Stimulated activated CD4-positive, alpha-beta T cell treated with anti-CD3 and anti-CD28 coated beads, Interleukin-15, amount 100 ng/mL, for 48 hours (primary cell): ENCODE measurements at regions not wholly inside any gene's neighbourhood (a gene's known extent, or its start where the extent isn't known, plus 50 kb on each side); places are given as distances from the start of the nearest gene placed in this dataset.

Experiments
- DNase-seq, 2 donors: peaks; one replicate each; pipeline ENCODE4 v3.0.0-alpha.2; 2020; ENCODE audit warnings: low read depth in 2 of 2

DNA sequence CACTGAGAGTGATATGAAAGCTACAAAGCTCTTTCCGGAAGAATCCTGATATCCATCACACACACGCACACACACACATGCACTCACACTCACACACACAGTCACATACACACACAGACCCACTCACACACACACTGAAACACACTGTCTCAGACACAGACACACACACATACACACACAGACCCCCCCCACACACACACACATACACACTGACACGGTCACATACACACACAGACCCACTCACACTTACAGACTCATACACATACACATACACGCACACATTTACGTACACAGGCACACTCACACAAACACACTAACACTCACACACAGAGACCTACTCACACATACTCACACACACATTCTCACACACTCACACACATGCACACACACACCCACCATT, 58.6 kb downstream of the LIG4 start:
- DNase-seq: no peak

- peak; percentile 24 to 27 for DNase-seq
These were observed 59.9 kb downstream of the LIG4 start for GRCh38 chr13:108155185-108156106.

DNA sequence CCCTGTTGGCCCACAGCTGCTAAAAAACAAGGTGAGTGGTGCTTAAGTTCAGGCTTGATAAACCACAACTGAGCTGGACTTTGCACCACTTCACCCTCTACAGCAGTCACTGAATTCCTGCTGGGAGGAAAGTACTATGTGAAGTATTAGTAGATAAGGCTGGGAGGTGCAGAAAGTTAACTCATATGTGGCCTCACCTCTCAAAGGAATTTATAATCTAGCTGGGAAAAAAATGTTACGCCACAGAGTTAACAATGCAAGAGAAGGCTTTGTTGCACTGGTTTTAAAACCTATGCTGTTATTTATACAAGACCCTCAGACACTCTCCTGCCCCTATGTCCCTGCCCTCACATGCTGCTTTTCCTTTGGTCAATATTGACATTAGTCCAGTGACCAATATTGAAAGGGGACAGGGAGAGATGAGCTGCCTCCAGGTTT, 60.9 kb downstream of the LIG4 start:
- DNase-seq: no peak

GRCh38 chr13:108146642-108147041, 68.7 kb downstream of the LIG4 start:
- no peak for DNase-seq

DNA sequence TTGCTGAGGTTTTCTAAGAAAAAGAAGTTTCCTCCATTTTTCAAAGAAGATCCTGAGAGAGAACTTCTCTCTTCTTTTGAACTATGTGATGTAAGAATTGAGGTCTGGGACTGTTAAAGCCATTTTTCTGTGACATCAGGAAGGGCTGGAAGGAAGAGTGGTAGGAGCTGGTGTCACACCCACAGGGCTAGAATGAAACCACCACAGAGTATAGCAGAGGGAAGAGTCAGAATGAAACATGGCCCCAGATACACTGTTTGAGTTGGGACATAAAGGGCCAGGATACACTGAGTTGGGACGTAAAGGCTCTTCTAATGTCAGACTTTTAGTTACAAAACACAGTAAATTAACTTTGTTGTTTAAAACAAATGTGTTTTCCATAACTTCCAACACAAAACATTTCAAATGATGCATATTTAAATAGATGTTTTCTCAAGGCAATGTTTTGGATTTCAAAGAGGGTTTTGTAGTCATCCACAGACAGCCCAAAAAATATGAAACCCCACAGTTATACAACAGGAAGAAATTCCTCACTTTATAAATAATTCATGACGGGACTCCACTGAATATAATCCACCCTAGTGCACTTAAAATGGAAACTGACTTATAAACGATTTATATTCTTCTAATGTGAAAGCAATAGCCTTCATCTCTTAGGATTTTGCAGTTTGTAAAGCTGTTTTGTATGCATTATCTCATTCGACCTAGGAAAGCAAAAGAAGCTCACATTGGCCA, 72.5 kb downstream of the LIG4 start:
- DNase-seq: no peak

GRCh38 chr13:108137176-108137575, 78.2 kb downstream of the LIG4 start:
- DNase-seq: no peak

DNA sequence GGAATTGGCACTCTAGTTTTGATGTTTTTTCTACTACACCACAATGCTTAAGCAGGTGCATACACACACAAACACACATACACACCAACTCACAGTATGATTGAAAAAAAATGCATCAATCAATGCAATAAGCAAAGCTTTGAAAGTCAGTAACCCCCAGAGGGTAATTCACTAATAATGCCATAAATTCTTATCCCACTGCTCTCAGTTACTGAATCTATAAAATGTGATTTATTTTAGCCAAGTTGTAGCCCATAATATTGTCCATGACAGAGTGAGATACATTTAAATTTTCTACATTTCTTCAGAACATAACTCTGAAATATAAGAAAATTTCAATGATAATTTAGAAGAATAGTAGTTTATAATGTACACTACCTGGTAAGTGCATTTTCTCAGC, 87.9 kb downstream of the LIG4 start:
- DNase-seq: no peak

DNA sequence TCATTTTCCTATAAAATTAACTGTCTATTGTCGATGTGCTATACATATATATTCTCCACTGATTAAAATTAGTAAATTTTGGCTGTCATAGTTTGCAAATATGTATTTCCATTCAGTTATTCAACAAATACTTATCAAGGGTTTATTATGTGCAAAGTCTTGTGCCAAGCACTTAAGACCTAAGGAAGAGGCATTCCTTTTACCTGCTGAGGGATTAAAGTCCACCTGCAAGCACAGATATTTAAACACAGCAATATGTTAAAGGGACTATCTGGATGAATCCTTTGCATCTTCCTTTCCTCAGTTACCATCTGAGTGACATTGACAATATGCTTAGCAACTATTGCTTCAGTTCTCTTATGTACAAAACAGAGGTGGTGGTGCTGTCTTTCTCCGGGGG, 89.3 kb downstream of the LIG4 start:
- no peak for DNase-seq

DNA sequence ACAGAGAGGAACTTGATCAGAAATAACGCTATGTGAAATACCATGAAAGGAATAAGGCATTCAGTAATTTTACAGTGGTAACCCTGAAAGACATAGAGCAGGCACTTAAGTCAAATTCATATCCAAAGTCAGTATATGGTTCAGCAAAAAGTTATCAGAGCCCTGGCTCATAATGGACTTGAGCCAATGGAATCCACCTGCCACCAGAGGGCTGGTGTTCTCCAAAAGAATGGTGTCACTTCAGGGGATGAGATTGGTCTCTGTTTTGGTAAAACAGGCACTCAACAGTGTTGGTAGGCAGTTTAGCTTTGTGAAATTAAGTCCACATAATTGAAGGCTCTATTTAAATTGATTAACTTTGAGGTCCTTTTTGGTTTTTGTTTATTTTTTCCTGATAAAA, 93.9 kb downstream of the LIG4 start:
- no peak for DNase-seq

GRCh38 chr13:108120856-108121255, 94.5 kb downstream of the LIG4 start:
- no peak for DNase-seq

DNA sequence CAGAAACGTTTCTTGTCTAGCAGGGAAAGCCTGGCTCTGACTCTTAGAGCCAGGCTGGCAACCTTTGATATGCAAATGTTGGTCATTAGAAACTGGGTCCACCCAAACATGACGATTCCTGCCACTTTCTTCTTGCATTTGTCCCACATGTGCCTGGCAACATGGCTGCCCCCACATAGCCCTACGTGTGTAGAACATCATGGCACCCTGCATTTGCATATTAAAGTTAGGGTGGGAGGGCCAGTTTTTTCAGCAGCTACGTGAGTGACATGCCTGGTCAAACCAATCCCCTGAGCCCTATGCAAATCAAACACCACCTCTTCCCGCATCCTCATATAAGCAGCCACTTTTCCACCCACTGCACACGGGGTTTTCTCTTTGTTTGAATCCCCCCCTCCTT, 95.0 kb downstream of the LIG4 start:
- DNase-seq: no peak

DNA sequence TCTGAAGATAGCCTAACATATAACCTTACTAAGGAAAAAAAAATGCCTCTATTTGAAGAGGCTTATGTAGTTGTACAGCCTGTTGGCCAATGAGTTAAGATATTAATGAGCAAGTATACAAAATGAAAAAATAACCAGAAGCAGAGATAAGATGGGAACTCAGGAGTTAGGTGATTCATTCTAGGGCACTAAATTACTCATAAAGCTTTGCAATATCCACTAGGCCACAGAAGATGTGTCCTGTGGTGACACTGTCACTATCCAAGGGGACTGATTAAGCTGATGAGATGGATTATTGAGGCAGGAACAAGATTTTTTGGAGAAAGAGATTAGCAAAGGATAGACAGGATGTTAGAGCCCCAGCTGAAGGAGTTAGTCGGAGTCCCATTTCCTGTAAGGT, 99.6 kb downstream of the LIG4 start:
- no peak for DNase-seq

- no peak for DNase-seq
These were observed 101.9 kb downstream of the LIG4 start for GRCh38 chr13:108113407-108113806.

DNA sequence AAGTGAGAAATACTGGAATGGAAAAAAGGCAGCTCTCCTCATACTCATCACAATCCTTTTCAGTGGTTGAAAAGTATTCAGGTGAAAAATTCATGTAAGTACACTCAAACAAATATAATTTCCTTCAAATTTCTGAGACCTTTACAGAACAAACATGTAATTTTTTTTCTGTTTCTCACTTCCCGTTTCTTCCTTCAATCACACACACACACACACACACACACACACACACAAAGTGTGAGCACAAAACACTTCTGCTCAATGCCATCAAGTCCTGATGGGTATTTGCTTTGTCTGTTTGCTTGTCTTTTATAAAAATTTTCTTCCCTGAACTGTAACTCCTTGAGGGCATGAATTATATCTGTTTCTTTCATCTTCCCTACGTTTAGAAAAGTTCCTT, 110.6 kb downstream of the LIG4 start:
- no peak for DNase-seq

GRCh38 chr13:108102771-108103170, 112.6 kb downstream of the LIG4 start:
- no peak for DNase-seq

DNA sequence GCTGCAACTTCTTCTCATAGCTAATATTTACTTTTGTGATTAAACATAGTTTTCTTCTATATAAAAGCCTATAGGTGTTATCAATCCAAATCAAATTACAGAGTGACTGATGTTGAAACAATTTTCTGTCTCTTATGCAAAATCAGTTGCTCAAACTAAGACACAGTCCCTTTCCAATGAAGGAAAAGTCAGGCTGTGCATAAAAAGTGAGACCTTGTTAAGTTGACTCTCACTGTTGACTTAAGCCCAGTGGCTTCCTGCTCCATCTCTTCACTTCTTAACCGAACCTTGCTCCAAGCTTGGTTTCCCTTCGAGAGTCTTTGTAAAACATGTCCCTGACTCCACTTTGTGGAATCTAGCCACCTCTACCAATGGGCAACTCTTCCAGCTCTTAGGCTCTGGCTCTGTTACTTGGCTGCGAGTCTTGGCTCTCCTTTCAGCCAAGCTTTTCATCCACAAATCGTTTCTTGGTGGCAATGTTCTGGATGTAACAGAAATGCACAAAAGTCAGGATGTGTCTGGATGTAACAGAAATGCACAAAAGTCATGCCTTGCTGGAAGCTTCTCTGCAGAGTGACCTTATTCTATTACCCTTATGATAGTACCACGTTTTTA, 118.9 kb downstream of the LIG4 start:
- DNase-seq: no peak

DNA sequence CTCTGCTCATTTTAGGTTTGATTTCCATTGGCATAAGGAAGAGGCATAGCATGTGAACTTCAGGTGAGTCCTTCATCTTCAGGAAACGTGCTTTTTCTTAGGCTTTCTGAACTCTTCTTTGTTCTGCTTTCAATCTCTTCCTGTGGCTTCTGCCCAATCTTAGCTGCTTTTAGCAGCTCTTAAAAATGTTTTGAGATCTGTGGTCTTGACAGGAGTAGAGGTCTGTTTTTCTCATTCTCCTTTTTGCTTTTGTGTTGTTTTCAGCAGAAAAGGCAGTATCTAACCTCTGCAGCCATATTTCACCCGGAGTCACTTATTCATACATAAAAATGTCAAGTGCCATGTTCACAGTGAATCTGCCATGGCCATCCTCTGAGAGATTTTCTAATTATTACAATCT, 120.3 kb downstream of the LIG4 start:
- DNase-seq: no peak

- DNase-seq: no peak
These were observed 121.7 kb downstream of the LIG4 start for GRCh38 chr13:108093616-108094015.

GRCh38 chr13:108087810-108088209, 127.5 kb downstream of the LIG4 start:
- DNase-seq: no peak

GRCh38 chr13:108086678-108087077, 128.7 kb downstream of the LIG4 start:
- no peak for DNase-seq

DNA sequence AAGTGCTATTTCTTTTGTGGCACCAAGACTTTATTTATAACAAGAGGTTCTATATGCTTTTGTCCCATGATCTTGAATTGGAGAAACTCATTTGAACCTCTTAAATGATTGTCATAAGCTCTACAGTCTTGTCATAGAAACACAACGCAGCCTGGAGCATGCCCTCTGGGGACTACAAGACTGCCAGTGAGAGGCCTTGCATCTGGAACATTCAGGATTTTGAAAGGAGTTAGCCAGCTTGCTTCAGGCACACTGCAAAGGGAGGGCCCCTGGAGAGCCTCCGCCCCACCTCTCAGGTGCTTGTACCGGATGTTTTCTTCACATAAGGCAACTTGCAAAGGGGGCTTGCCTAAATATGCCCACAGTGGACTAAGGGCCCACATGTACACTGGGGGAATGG, 130.5 kb downstream of the LIG4 start:
- DNase-seq: no peak

DNA sequence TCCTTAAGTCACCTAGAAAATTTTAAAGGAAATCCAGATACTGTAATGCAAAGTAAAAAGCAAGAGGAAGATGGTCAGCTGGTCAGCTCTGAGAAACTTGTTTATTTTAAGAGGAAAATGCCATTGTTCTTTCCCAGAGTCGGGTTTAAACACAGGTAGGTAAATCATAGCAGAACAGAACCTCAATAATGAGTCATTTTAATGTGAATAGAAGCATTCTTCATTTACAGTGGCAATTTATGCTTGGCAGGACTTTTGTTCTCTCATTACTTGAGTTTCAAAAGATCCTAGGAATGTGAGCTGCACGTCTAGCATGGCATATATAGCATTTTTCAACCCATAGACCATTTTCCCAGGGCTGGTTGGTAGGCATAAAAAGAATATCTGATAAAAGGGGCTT, 132.3 kb downstream of the LIG4 start:
- no peak for DNase-seq

DNA sequence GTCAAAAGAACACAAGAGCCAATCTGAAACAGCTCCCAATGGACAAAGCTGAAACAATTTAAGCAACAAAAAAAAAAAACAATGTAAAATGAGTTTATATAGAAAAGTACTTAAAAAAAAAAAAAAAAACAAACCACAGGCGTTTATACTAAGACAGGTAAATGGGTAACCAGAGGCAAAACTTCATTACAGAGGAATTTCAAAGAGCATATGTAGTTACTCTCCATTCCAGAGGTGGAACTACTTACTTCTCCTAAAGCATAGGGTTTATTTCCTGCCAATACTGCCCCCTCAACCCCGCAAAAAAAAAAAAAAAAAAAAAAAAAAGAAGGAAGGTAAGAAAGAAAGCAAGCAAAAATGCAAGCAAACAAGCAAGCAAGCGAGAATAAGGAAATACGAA, 132.9 kb downstream of the LIG4 start:
- no peak for DNase-seq
